ENCODE measurements at regions not wholly inside any gene's neighbourhood (a gene's known extent, or its start where the extent isn't known, plus 50 kb on each side); places are given as distances from the start of the nearest gene placed in this dataset.

DNA sequence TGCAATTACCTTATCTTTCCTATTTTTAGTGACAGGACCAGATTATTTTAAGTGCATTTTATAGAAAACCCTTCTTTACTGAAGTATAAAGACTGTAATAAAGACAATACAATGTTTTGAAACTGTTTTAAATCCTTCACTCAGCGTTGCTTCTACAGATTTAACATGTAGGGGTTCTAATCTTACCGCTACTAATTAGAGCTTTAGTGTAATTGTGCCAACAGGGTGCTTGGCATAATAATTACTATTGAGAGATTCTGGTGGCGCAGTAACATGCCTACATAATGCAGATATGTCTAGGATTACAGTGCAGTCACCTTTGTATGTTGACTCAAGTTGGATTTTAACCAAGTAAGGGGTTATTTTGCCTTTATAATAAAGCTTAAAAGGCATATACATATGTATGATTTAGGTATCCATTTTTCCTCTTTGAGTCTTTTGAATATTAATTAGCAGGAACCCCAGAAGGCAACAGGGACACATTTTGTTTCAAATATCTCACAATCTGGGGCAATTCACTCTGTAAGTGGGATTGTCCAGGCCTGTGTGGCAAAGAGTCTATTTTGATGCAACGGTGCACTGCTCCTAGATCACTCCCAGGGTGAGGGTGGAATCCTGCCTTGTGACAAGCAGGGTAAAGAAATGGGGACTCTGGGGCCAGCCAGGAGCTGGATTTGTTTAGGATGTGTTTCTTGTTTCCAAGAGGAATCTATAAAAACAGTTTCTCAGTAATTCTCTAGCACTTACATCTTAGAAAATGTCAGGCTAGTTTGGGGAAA is 604.7 kb upstream of the SALL1 start:
- TF ChIP-seq, protein P1, sequence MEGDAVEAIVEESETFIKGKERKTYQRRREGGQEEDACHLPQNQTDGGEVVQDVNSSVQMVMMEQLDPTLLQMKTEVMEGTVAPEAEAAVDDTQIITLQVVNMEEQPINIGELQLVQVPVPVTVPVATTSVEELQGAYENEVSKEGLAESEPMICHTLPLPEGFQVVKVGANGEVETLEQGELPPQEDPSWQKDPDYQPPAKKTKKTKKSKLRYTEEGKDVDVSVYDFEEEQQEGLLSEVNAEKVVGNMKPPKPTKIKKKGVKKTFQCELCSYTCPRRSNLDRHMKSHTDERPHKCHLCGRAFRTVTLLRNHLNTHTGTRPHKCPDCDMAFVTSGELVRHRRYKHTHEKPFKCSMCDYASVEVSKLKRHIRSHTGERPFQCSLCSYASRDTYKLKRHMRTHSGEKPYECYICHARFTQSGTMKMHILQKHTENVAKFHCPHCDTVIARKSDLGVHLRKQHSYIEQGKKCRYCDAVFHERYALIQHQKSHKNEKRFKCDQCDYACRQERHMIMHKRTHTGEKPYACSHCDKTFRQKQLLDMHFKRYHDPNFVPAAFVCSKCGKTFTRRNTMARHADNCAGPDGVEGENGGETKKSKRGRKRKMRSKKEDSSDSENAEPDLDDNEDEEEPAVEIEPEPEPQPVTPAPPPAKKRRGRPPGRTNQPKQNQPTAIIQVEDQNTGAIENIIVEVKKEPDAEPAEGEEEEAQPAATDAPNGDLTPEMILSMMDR (IDR thresholded peaks at IDR 0.05; ENCODE audit: extremely low read depth in 1 of 2, insufficient read depth in 1 of 2, low read depth in 1 of 2, low read length in 2 of 2): no peak
- TF ChIP-seq POLR2A (IDR thresholded peaks at IDR 0.05; ENCODE audit: low read depth, low read length) (no peak), POLR2AphosphoS5 (IDR thresholded peaks at IDR 0.05; ENCODE audit: insufficient read depth, low read depth, low read length) (no peak)

All from endothelial cell of umbilical vein (primary cell).